ENCODE measurements at regions not wholly inside any gene's neighbourhood (a gene's known extent, or its start where the extent isn't known, plus 50 kb on each side); places are given as distances from the start of the nearest gene placed in this dataset.

DNA sequence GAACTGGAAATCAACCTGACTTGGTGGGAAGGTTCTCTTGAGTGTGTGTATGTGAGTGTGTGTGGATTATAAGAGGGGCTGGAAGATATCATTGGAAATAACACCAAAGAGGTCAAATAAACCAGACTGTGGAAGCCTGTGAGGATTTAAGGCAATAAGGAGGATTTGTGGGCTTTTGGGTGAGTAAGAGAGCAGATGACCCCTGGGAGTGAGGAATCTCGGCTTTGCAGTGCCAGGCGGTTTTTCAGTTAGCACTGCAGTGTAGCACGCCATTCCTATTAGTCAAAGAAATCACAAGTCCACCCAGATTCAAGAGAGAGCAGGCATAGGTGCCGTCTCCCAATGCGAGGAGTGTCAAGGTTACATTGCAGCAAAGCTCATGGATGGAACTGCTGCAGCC lies 63.3 kb downstream of the CALM1 start (continued):
- TF ChIP-seq SIRT6 (IDR thresholded peaks at IDR 0.05; ENCODE audit: low read length), result no peak

DNA sequence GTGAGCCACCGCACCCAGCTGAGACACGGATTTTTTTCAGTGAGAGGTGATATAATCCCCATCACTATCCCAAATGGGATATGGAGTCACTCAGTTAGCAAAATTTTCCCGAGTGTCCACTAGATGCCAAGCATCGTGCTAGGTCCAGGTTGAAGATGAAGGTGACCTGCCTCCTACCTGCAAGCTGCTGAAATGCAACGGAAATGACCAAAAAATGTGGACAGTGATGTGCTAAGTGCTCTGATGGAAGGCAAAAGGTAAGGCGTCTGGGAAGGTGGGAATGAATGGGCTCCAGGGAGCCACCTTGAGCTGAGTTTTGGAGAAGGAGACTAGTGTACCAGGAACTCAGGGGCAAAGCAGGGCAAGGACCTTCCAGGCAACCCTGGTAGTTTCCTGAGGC lies 64.6 kb downstream of the CALM1 start:
- H3K4me2 ChIP-seq (ENCODE audit: insufficient read depth in 1 of 2, low read depth in 2 of 2, low read length in 2 of 2), result no peak overlapping the region
- H3K79me1 ChIP-seq (ENCODE audit: low read depth, low read length), result no peaks in the 10 kb centered on the region
- H3K4me3 ChIP-seq (ENCODE audit: extremely low read depth in 1 of 4, insufficient read depth in 2 of 4, low read depth in 3 of 4, low read length in 4 of 4), result no peak overlapping the region
- H3K27ac ChIP-seq (ENCODE audit: low read depth, low read length), result no peak overlapping the region
- ChIA-PET CTCF (ENCODE audit: partially characterized antibody) (interaction anchor here (0.6 to 3.7 kb wide), 19 partner anchors 10 to 282 kb away, joined by 3 to 18 read pairs (median 4); no protein-coding TSS in a partner anchor), POLR2A (ENCODE audit: partially characterized antibody) (interaction anchor here (1.5 kb wide), 1 partner anchor 10 kb away, joined by 4 read pairs; no protein-coding TSS in a partner anchor)
- no peaks in the 10 kb centered on the region for H3K27me3 ChIP-seq (replicated peaks in 1 of 4; ENCODE audit: control insufficient read depth in 3 of 4, extremely low read depth in 1 of 4, insufficient read depth in 3 of 4, low read length in 3 of 4)
- H4K91ac ChIP-seq (replicated peaks; ENCODE audit: insufficient read length, low read length), result no peak overlapping the region
- no peak overlapping the region for H2BK120ac ChIP-seq (replicated peaks; ENCODE audit: low read depth, low read length)
- H4K5ac ChIP-seq (ENCODE audit: insufficient read length, low read depth, low read length), result no peak overlapping the region
- no peaks in the 10 kb centered on the region for H3K23me2 ChIP-seq (ENCODE audit: low read depth, low read length)
- H3K9ac ChIP-seq (replicated peaks in 1 of 4; ENCODE audit: extremely low read depth in 1 of 4, low read depth in 3 of 4, low read length in 3 of 4), result no peak overlapping the region
- no peak overlapping the region for H3K23ac ChIP-seq (ENCODE audit: insufficient read length)
- no peak overlapping the region for H2BK5ac ChIP-seq (ENCODE audit: low read depth, low read length)
- no peak for DNase-seq (ENCODE audit: low read depth in 1 of 2, low spot score in 2 of 2)
- no peak overlapping the region for H2AK5ac ChIP-seq (ENCODE audit: low read depth, low read length)
- H2AFZ ChIP-seq (ENCODE audit: low read length), result no peak overlapping the region
- no peak overlapping the region for H2BK12ac ChIP-seq (ENCODE audit: low read depth, low read length)
- TF ChIP-seq SIN3A (conservative IDR thresholded peaks at IDR 0.05 in 1 of 2, IDR thresholded peaks at IDR 0.05 in 1 of 2; ENCODE audit: low read depth in 1 of 2, low read length in 2 of 2) (no peak), RXRA (IDR thresholded peaks at IDR 0.05; ENCODE audit: insufficient read depth, low read depth, low read length) (no peak), RAD21 (IDR thresholded peaks at IDR 0.05 in 1 of 2, conservative IDR thresholded peaks at IDR 0.05 in 1 of 2; ENCODE audit: low read depth in 2 of 2, low read length in 2 of 2) (peak in 1 of 2 experiments; percentile 48; a peak in 2 of 4 replicates)
- TF ChIP-seq, protein P1, sequence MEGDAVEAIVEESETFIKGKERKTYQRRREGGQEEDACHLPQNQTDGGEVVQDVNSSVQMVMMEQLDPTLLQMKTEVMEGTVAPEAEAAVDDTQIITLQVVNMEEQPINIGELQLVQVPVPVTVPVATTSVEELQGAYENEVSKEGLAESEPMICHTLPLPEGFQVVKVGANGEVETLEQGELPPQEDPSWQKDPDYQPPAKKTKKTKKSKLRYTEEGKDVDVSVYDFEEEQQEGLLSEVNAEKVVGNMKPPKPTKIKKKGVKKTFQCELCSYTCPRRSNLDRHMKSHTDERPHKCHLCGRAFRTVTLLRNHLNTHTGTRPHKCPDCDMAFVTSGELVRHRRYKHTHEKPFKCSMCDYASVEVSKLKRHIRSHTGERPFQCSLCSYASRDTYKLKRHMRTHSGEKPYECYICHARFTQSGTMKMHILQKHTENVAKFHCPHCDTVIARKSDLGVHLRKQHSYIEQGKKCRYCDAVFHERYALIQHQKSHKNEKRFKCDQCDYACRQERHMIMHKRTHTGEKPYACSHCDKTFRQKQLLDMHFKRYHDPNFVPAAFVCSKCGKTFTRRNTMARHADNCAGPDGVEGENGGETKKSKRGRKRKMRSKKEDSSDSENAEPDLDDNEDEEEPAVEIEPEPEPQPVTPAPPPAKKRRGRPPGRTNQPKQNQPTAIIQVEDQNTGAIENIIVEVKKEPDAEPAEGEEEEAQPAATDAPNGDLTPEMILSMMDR (IDR thresholded peaks at IDR 0.05; ENCODE audit: control extremely low read depth in 1 of 3, insufficient read depth in 1 of 3, low read depth in 1 of 3, low read length in 3 of 3), result peak; percentile 28 to 61 (median 55)
- H3K4me1 ChIP-seq (replicated peaks in 1 of 4; ENCODE audit: control insufficient read depth in 3 of 4, insufficient read depth in 4 of 4, low read length in 3 of 4), result no peaks in the 10 kb centered on the region
- no peak overlapping the region for H3K14ac ChIP-seq (ENCODE audit: insufficient read length)
- no peak for FAIRE-seq
- H3K36me3 ChIP-seq (ENCODE audit: control insufficient read depth in 2 of 4, insufficient read depth in 4 of 4, low read length in 3 of 4), result no peaks in the 10 kb centered on the region
- no peak overlapping the region for H3K56ac ChIP-seq (replicated peaks; ENCODE audit: insufficient read length, low read depth, low read length)
- no peak overlapping the region for H3K4ac ChIP-seq (replicated peaks; ENCODE audit: insufficient read length, low read depth, low read length)
- no peaks in the 10 kb centered on the region for H3K9me3 ChIP-seq (ENCODE audit: insufficient read depth in 2 of 2, low read depth in 1 of 2, low read length in 1 of 2)
- H4K20me1 ChIP-seq (replicated peaks in 1 of 2; ENCODE audit: control insufficient read depth in 1 of 2, insufficient read depth in 2 of 2, low read length in 2 of 2), result no peaks in the 10 kb centered on the region
- H3K79me2 ChIP-seq (ENCODE audit: control insufficient read depth in 1 of 2, insufficient read depth in 2 of 2, low read length in 2 of 2), result no peaks in the 10 kb centered on the region
- WGBS, 2 experiments (ENCODE audit: extremely low coverage in 1 of 2, insufficient coverage in 1 of 2, insufficient read length in 1 of 2, insufficient replicate concordance in 2 of 2, low coverage in 1 of 2, low lambda C conversion rate in 2 of 2, missing lambda C conversion rate in 1 of 2), result 87% methylated on average over 6 of the region's 6 CpGs; no CpG with 5 or more reads in 1 of the 2 experiments
- H2BK20ac ChIP-seq (ENCODE audit: low read length), result no peak overlapping the region
- no peak overlapping the region; the same call in 1 of the 2 replicates for H4K8ac ChIP-seq (ENCODE audit: extremely low read depth, insufficient read depth, low read length)
- no peak overlapping the region for H2BK15ac ChIP-seq (ENCODE audit: low read length)
- no peak overlapping the region for H3K18ac ChIP-seq (ENCODE audit: extremely low read depth, low read length)
